Nephron progenitor cell (in vitro differentiated cells): ENCODE measurements at regions not wholly inside any gene's neighbourhood (a gene's known extent, or its start where the extent isn't known, plus 50 kb on each side); places are given as distances from the start of the nearest gene placed in this dataset.

Source experiments
- DNase-seq: peaks from one replicate; pipeline ENCODE4 v3.0.0; 2021
- H3K27ac Mint-ChIP-seq: 2 replicates; pipeline ENCODE4 v1.8.0; 2021; ENCODE audit warnings: mild to moderate bottlenecking, moderate library complexity, mixed read lengths
- H3K27me3 Mint-ChIP-seq: 2 replicates; pipeline ENCODE4 v1.8.0; 2021; ENCODE audit warnings: mild to moderate bottlenecking, low read depth, mixed read lengths; ENCODE audit not compliant: poor library complexity
- H3K36me3 Mint-ChIP-seq: 2 replicates; pipeline ENCODE4 v1.8.0; 2021; ENCODE audit warnings: low read depth, mixed read lengths
- H3K4me1 Mint-ChIP-seq: 2 replicates; pipeline ENCODE4 v1.8.0; 2021; ENCODE audit warnings: mixed read lengths
- H3K4me3 Mint-ChIP-seq: 2 replicates; pipeline ENCODE4 v1.8.0; 2021; ENCODE audit warnings: mild to moderate bottlenecking, moderate library complexity, mixed read lengths
- H3K9me3 Mint-ChIP-seq: 2 replicates; pipeline ENCODE4 v1.8.0; 2021; ENCODE audit warnings: mild to moderate bottlenecking, moderate library complexity, mixed read lengths
- TF ChIP-seq, protein P1 (sequence below): fragments of 200-600 bp; sonication (generic); IDR thresholded peaks from 2 replicates; pipeline ENCODE4 v1.5.0; 2021; ENCODE audit warnings: antibody characterized with exemption

DNA sequence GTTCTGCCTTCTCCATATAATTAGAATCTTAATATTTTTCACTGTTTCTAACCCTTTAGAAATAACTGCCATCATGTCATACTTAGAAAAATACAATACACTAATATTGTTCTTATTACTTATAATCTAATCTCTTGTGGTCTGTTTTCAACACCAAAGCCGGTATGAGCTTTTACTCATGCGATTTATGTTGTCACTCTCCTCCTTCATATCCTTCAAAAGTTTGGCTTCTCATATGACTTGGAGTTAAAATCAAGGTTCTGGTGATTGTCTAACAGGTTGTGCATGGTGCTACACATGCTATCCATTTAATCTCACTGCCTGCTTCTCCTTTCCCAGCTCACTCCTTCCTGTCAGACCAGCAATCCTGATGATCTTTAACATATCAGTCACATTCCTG lies 1392.9 kb downstream of the ARAP2 start:
- no peak for DNase-seq
- Mint-ChIP-seq H3K27me3 (no peaks in the 10 kb centered on the region), H3K27ac (no peak overlapping the region), H3K36me3 (no peaks in the 10 kb centered on the region), H3K4me3 (no peak overlapping the region), H3K4me1 (no peaks in the 10 kb centered on the region), H3K9me3 (no peaks in the 10 kb centered on the region)
- TF ChIP-seq, protein P1, sequence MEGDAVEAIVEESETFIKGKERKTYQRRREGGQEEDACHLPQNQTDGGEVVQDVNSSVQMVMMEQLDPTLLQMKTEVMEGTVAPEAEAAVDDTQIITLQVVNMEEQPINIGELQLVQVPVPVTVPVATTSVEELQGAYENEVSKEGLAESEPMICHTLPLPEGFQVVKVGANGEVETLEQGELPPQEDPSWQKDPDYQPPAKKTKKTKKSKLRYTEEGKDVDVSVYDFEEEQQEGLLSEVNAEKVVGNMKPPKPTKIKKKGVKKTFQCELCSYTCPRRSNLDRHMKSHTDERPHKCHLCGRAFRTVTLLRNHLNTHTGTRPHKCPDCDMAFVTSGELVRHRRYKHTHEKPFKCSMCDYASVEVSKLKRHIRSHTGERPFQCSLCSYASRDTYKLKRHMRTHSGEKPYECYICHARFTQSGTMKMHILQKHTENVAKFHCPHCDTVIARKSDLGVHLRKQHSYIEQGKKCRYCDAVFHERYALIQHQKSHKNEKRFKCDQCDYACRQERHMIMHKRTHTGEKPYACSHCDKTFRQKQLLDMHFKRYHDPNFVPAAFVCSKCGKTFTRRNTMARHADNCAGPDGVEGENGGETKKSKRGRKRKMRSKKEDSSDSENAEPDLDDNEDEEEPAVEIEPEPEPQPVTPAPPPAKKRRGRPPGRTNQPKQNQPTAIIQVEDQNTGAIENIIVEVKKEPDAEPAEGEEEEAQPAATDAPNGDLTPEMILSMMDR, result no peak

DNA sequence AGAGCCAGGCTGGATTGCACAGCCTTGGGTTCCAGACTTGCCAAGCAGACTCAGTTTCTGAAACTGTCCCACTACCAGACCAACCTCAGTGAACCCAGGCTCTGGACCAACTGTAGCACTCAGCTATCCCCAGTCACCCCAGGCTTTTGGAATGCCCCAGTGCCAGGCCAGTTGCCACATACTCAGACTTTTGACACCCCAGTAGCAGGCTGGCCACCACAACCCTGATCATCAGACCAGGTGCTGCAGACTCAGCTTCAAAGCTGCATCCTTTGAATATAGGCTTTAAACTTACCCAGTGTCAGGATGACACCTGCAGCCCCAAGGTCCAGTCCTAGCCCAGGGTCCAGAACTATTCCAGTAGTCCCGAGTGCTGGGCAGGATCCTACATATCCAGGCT lies 1389.9 kb downstream of the ARAP2 start:
- DNase-seq, result no peak
- TF ChIP-seq, protein P1, result no peak
- Mint-ChIP-seq H3K9me3 (no peaks in the 10 kb centered on the region), H3K27me3 (no peaks in the 10 kb centered on the region), H3K4me1 (no peaks in the 10 kb centered on the region), H3K27ac (no peak overlapping the region), H3K36me3 (no peaks in the 10 kb centered on the region), H3K4me3 (no peak overlapping the region)

DNA sequence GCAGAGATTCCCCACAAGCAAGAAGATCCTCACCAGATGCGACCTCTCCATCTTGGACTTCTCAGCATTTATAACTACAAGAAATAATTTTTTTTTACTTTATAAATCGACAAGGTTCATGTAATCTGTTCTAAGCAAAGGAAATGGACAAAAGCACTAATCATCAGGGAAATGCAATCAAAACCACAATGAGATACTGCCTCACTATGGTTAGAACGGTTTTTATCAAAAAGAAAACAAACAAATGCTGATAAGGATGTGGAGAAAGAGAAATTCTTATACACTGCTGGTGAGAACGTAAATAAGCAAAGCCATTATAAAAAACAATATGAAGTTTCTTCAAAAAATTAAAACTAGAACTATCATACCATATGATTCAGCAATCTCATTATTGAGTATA lies 1382.6 kb downstream of the ARAP2 start:
- no peaks in the 10 kb centered on the region for H3K4me1 Mint-ChIP-seq

DNA sequence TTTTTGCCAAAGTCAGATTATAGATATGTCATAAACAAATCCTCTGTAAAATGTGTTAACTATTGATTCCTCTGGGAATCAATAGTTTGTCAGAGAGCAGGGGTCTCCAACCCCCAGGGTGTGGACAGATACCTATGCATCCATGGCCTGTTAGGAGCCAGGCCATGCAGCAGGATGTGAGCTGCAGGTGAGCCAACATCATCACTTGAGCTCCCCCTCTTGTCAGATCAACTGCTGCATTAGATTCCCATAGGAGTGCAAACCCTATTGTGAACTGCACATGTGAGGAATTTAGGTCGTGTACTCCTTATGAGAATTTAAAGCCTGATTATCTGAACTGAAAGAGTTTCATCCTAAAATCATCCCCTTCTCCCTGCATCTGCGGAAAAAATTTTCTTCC lies 1365.4 kb downstream of the ARAP2 start:
- no peak for DNase-seq
- H3K27ac Mint-ChIP-seq, result no peak overlapping the region
- H3K36me3 Mint-ChIP-seq, result no peaks in the 10 kb centered on the region
- H3K27me3 Mint-ChIP-seq, result peaks cover 5% of the 10 kb centered on the region
- H3K9me3 Mint-ChIP-seq, result peaks cover 15% of the 10 kb centered on the region
- TF ChIP-seq, protein P1, result no peak
- H3K4me3 Mint-ChIP-seq, result no peak overlapping the region
- no peaks in the 10 kb centered on the region for H3K4me1 Mint-ChIP-seq

More for the DNA sequence above, 1382.6 kb downstream of the ARAP2 start:
- H3K27ac Mint-ChIP-seq, result no peak overlapping the region
- TF ChIP-seq, protein P1, result no peak
- no peaks in the 10 kb centered on the region for H3K36me3 Mint-ChIP-seq
- H3K9me3 Mint-ChIP-seq, result no peaks in the 10 kb centered on the region
- H3K4me3 Mint-ChIP-seq, result no peak overlapping the region
- no peaks in the 10 kb centered on the region for H3K27me3 Mint-ChIP-seq
- DNase-seq, result no peak

DNA sequence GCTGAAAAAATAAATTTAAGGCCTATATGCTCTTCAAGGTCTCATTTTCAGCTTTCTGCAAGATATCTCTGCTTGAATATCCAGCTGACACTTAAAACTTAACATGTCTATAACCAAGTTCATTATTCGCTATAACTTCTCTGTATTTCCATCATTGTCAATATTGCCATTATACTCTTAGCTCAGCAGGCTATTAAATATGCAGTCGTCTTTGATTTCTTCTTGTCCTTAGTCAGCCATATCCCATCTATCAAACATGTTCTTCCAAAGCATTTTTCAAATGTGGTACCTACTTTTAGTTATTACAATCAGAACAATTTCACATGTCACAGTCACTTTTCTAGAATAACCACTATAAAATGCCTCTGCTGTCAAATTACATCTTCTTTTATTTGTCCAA lies 1364.1 kb downstream of the ARAP2 start:
- H3K4me1 Mint-ChIP-seq, result no peaks in the 10 kb centered on the region
- H3K4me3 Mint-ChIP-seq, result no peak overlapping the region
- no peak for DNase-seq
- peaks cover 3% of the 10 kb centered on the region for H3K27me3 Mint-ChIP-seq
- TF ChIP-seq, protein P1, result no peak
- peaks cover 3% of the 10 kb centered on the region for H3K9me3 Mint-ChIP-seq
- no peaks in the 10 kb centered on the region for H3K36me3 Mint-ChIP-seq
- no peak overlapping the region for H3K27ac Mint-ChIP-seq

DNA sequence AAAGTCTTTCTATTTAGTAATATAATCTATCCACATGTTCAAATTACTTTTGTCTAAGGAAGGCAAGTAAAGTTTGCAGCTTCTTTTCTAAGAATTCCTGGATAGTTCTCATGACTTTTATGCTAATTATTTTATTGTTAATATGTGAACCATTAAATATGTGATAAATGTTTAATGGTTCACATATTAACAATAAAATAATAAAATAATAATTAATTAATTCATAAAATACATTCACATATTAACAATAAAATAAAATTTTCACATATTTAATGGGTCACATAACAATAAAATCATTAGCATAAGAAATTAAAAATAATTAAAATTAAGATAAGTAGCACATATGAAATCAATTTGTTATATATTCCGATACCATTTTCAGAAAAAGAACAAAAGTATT lies 1352.4 kb downstream of the ARAP2 start:
- no peak for DNase-seq
- TF ChIP-seq, protein P1, result no peak

More for the DNA sequence above, 1352.4 kb downstream of the ARAP2 start:
- H3K27ac Mint-ChIP-seq, result no peak overlapping the region
- no peaks in the 10 kb centered on the region for H3K9me3 Mint-ChIP-seq
- H3K4me1 Mint-ChIP-seq, result no peaks in the 10 kb centered on the region
- no peak overlapping the region for H3K4me3 Mint-ChIP-seq
- peaks cover 3% of the 10 kb centered on the region for H3K27me3 Mint-ChIP-seq
- H3K36me3 Mint-ChIP-seq, result no peaks in the 10 kb centered on the region
